PFSK-1 (cell line): ENCODE measurements at regions not wholly inside any gene's neighbourhood (a gene's known extent, or its start where the extent isn't known, plus 50 kb on each side); places are given as distances from the start of the nearest gene placed in this dataset.

Experiments used
- FOXP2 ChIP-seq: optimal IDR thresholded peaks from 2 replicates; pipeline ENCODE3; 2011; ENCODE audit warnings: borderline replicate concordance, control low read depth, inconsistent platforms; ENCODE audit not compliant: insufficient read depth; ENCODE audit errors: extremely low read length, extremely low read depth
- POLR2AphosphoS5 ChIP-seq: IDR thresholded peaks from 2 replicates; pipeline ENCODE4 v1.6.1; 2012; ENCODE audit warnings: low read depth, mild to moderate bottlenecking, control low read depth, low read length, moderate library complexity
- REST ChIP-seq, 2 experiments: IDR thresholded peaks; 2 replicates each; pipeline versions ENCODE4 v1.6.1 to v1.8.0; 2011 to 2012; ENCODE audit warnings: low read depth in 2 of 2, low read length in 2 of 2, control low read depth in 1 of 2, inconsistent platforms in 1 of 2, mild to moderate bottlenecking in 1 of 2, moderate library complexity in 1 of 2; ENCODE audit not compliant: insufficient read depth in 1 of 2
- SIN3A ChIP-seq: IDR thresholded peaks from 2 replicates; pipeline ENCODE4 v1.6.1; 2012; ENCODE audit warnings: mild to moderate bottlenecking, low read length, moderate library complexity, borderline replicate concordance; ENCODE audit not compliant: insufficient read depth
- TAF1 ChIP-seq: IDR thresholded peaks from 2 replicates; pipeline ENCODE4 v1.6.1; 2012; ENCODE audit warnings: low read length, control low read depth, borderline replicate concordance; ENCODE audit not compliant: insufficient read depth

- TF ChIP-seq FOXP2: no peak
- TF ChIP-seq SIN3A: no peak
- no peak for TF ChIP-seq POLR2AphosphoS5
- TF ChIP-seq REST (IDR thresholded peaks at IDR 0.05; ENCODE audit: insufficient read depth in 1 of 2, low read depth in 2 of 2, low read length in 2 of 2): no peak
- no peak for TF ChIP-seq TAF1
Measured at GRCh38 chr16:86050591-86051367, 151.8 kb downstream of the IRF8 start.

GRCh38 chr16:86051368-86052114 is 152.6 kb downstream of the IRF8 start:
- TF ChIP-seq FOXP2 (peak; percentile 16), POLR2AphosphoS5 (no peak), TAF1 (no peak)

- TF ChIP-seq TAF1 (no peak), FOXP2 (no peak), REST (IDR thresholded peaks at IDR 0.05; ENCODE audit: insufficient read depth in 1 of 2, low read depth in 2 of 2, low read length in 2 of 2) (no peak), SIN3A (no peak), POLR2AphosphoS5 (no peak)
Measured at GRCh38 chr16:86052115-86052670, 153.2 kb downstream of the IRF8 start.

- no peak for TF ChIP-seq TAF1
- TF ChIP-seq REST (IDR thresholded peaks at IDR 0.05; ENCODE audit: insufficient read depth in 1 of 2, low read depth in 2 of 2, low read length in 2 of 2): no peak
- TF ChIP-seq FOXP2: no peak
- no peak for TF ChIP-seq SIN3A
- TF ChIP-seq POLR2AphosphoS5: no peak
Measured at GRCh38 chr16:86052926-86053325, 154.0 kb downstream of the IRF8 start.

- no peak for TF ChIP-seq FOXP2
- TF ChIP-seq TAF1: no peak
- TF ChIP-seq POLR2AphosphoS5: no peak
- no peak for TF ChIP-seq SIN3A
- TF ChIP-seq REST (IDR thresholded peaks at IDR 0.05; ENCODE audit: insufficient read depth in 1 of 2, low read depth in 2 of 2, low read length in 2 of 2): no peak
Measured at GRCh38 chr16:86059253-86060171, 160.6 kb downstream of the IRF8 start.
